22Rv1 (cell line): ENCODE measurements at regions not wholly inside any gene's neighbourhood (a gene's known extent, or its start where the extent isn't known, plus 50 kb on each side); places are given as distances from the start of the nearest gene placed in this dataset.
"Not testable (repeated sequence)": the region's sequence is repeated elsewhere in the genome, so short reads cannot be mapped to it uniquely, and the experiment has no call there.

Experiments used
- H3K27ac ChIP-seq: fragments of 450-650 bp; 2 replicates; pipeline ENCODE4 v1.5.1; 2017
- ZFX ChIP-seq: fragments of 450-650 bp; IDR thresholded peaks from 2 replicates; pipeline ENCODE4 v1.6.1; 2017; ENCODE audit warnings: antibody characterized with exemption, borderline replicate concordance
- TF ChIP-seq, protein P1 (sequence below): fragments of 450-650 bp; IDR thresholded peaks from 2 replicates; pipeline ENCODE4 v1.5.1; 2017; ENCODE audit warnings: mild to moderate bottlenecking

DNA sequence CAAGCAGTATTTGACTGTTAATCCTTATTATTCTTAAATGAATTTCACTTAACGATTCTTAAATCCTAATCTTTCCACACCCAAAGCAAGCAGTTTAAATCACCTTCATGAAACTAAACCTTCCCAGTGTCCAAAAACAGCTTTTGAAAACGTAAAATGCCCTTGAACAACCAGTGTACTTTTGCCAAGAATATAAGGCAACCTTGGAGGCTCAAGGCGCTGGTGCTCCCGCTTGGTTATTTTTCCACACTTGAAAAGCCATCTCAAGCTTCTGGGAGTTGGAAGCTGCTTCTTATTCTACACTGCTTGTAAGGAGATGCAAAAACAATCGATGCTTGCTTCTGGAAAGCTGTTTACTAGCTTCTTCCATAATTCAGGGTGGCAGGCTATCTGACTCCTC lies 625.7 kb downstream of the HTR1B start:
- TF ChIP-seq, protein P1, sequence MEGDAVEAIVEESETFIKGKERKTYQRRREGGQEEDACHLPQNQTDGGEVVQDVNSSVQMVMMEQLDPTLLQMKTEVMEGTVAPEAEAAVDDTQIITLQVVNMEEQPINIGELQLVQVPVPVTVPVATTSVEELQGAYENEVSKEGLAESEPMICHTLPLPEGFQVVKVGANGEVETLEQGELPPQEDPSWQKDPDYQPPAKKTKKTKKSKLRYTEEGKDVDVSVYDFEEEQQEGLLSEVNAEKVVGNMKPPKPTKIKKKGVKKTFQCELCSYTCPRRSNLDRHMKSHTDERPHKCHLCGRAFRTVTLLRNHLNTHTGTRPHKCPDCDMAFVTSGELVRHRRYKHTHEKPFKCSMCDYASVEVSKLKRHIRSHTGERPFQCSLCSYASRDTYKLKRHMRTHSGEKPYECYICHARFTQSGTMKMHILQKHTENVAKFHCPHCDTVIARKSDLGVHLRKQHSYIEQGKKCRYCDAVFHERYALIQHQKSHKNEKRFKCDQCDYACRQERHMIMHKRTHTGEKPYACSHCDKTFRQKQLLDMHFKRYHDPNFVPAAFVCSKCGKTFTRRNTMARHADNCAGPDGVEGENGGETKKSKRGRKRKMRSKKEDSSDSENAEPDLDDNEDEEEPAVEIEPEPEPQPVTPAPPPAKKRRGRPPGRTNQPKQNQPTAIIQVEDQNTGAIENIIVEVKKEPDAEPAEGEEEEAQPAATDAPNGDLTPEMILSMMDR, result no peak
- no peak for TF ChIP-seq ZFX
- no peak overlapping the region for H3K27ac ChIP-seq

DNA sequence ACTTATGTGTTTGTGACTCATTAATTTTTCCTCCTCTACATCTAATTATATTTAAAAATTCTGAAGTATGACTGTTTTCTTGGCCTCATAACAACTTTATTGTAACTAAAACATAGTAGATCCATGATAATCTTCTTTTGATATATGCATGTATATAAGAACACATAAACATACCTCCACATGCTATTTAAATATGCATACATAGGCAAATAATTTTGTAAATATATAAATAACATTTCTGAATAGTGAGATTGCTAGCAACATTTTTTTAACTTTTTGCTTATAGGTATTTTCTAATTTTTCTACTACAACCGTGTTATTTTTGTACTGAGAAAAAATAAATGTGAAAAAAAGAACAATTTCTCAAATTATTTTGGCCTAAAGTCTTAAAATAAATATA lies 627.6 kb downstream of the HTR1B start:
- no peak overlapping the region for H3K27ac ChIP-seq
- TF ChIP-seq, protein P1, result no peak
- no peak for TF ChIP-seq ZFX

DNA sequence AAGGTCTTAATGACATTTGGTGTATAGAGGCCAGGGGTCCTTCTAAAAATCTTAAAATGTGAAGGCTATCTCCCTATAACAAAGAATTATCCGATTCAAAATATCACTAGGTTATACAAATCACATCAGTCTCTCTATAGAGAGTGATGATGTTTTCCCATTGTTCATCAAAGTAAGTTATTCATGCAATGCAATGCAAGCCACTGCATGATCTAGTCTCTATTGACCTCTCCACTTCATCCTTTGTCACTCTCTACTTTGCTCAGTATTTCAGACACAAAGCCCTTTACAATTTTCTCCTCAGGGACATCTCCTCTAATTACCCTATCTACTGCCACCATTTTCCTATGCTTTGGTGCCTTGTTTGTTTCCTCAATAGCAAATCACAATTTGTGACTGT lies 628.0 kb downstream of the HTR1B start:
- TF ChIP-seq, protein P1, result no peak
- TF ChIP-seq ZFX, result no peak
- no peak overlapping the region for H3K27ac ChIP-seq

DNA sequence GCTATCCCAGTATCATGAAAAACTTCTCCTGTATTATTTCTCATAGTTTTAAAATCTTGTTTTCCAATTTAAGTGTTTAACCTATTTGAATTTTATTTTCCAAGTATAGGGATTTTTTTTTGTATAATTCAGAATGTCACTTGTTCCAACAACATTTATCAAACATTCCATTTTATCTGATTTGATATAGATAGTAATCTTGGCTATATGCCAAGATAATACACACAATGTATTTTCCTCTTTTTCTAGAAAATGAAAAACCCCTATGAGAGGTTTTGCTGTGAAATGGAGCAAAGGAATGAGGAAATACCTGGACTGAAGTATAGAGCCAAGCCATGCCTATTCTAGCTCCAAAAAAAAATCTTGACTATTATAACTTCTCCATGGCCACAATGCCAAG lies 628.9 kb downstream of the HTR1B start:
- H3K27ac ChIP-seq, result no peak overlapping the region
- TF ChIP-seq ZFX, result no peak
- TF ChIP-seq, protein P1, result no peak

DNA sequence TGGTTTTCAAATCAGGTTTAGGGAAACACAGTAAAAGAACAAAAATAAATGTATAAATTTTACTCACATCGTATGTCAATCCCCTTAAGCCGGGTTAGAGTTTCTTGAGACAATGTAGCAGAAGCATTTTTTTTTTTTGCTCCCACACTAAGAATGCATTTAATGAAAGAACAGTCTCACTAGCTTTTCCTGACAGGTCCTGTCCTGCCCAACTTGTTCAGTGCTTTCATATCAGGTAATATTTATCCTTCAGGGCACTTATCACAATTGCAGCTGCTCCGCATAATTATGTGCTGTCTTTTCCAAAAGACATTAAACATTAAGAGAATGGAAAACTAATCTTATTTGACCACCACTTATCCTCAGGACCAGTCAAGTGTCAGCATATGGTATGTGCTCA lies 632.0 kb downstream of the HTR1B start:
- TF ChIP-seq ZFX, result no peak
- TF ChIP-seq, protein P1, result no peak
- no peak overlapping the region for H3K27ac ChIP-seq

DNA sequence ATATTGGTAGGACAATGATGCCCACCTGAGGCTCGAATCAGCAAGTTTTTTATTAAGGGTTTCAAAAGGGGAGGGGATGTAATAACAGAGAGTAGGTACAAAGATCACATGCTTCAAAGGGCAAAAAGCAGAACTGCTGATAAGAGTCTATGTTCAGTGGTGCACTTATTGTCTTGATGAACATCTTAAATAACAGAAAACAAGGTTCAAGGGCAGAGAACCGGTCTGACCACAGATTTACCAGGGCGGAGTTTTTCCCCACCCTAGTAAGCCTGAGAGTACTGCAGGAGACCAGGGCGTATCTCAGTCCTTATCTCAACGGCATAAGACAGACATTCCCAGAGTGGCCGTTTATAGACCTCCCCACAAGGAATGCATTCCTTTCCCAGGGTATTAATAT lies 639.7 kb downstream of the HTR1B start:
- not testable (repeated sequence) for H3K27ac ChIP-seq

DNA sequence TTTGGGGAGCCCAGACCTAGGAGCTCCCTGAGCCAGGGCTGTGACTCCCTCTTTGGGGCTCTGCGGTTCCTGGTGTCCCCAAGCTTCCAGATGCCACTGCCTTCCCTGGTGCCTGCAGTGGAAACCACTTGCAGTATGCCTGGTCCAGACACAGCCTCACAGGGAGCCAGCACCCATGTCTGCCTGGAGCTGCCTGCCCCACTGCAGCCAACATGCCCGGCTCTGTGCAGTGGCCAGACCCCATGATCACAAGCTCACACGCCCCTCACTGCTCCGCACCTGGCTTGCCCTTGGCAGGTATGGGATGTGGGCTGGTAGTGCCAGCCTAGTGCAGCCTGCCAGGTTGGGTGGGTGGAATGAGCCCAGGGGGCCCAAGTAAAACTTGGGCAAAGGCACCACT lies 644.8 kb downstream of the HTR1B start:
- TF ChIP-seq, protein P1, result no peak
- no peak for TF ChIP-seq ZFX

DNA sequence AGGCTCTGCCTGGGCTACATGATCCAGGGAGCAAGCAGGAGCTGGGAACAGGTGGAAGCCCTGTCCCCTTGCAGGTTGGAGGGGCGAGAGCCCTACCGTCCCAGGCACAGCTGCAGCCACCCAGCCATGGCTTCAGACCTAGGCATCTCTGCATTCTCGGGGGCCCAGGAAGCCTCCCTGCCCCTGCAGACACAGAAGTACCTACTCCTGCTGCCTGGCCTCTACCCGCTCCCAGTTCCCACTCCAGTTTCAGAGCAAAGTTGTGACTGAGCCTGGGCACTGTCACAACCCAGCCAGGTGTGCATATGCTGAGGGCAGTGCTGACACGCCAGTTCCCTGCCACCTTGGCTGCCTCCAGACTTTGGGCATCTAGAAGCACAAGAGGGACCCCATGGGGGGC lies 645.9 kb downstream of the HTR1B start:
- no peak overlapping the region for H3K27ac ChIP-seq
- no peak for TF ChIP-seq ZFX
- TF ChIP-seq, protein P1, result no peak

More for the DNA sequence above, 644.8 kb downstream of the HTR1B start:
- no peak overlapping the region for H3K27ac ChIP-seq
